ENCODE measurements at regions not wholly inside any gene's neighbourhood (a gene's known extent, or its start where the extent isn't known, plus 50 kb on each side); places are given as distances from the start of the nearest gene placed in this dataset.

GRCh38 chr1:34639701-34640100 is 115.1 kb upstream of the GJB5 start:
- no peak for TF ChIP-seq CTCF (IDR thresholded peaks at IDR 0.05)
- TF ChIP-seq POLR2A (IDR thresholded peaks at IDR 0.05), result no peak

Measured in adrenal gland (tissue), 5 donors.